Transverse colon (tissue), 4 donors: ENCODE measurements at regions not wholly inside any gene's neighbourhood (a gene's known extent, or its start where the extent isn't known, plus 50 kb on each side); places are given as distances from the start of the nearest gene placed in this dataset.

ENCODE experiments used
- DNase-seq: peaks from one replicate; pipeline ENCODE4 v3.0.0-alpha.2; 2019
- H3K27ac ChIP-seq, 4 donors: fragments of 200-600 bp; sonication (generic); 2 replicates each; pipeline ENCODE4 v1.5.1; 2016 to 2018; ENCODE audit warnings: inconsistent platforms in 4 of 4
- H3K27me3 ChIP-seq: fragments of 200-600 bp; sonication (generic); 2 replicates; pipeline ENCODE4 v1.5.1; 2017; ENCODE audit warnings: inconsistent platforms
- H3K36me3 ChIP-seq, 4 donors: fragments of 200-600 bp; sonication (generic); 2 replicates each; pipeline ENCODE4 v1.5.1; 2017 to 2019; ENCODE audit warnings: inconsistent platforms in 4 of 4
- H3K4me1 ChIP-seq, 4 donors: fragments of 200-600 bp; sonication (generic); 2 replicates each; pipeline ENCODE4 v1.5.1; 2017 to 2020; ENCODE audit warnings: inconsistent platforms in 4 of 4
- H3K4me3 ChIP-seq, 4 donors: fragments of 200-600 bp; sonication (generic); 1 replicate in 1 of 4; 2 replicates in 3 of 4; pipeline versions ENCODE4 v1.5.1 to v1.6.1; 2017 to 2019; ENCODE audit warnings: inconsistent platforms in 4 of 4
- H3K9me3 ChIP-seq, 2 donors: fragments of 200-600 bp; sonication (generic); 2 replicates each; pipeline ENCODE4 v1.5.1; 2017 to 2019; ENCODE audit warnings: inconsistent platforms in 2 of 2
- CTCF ChIP-seq, 5 experiments: fragments of 200-600 bp in 3 of 5; fragments of 450-650 bp in 2 of 5; sonication (generic) in 3 of 5; IDR thresholded peaks; 1 replicate in 2 of 5; 2 replicates in 3 of 5; pipeline ENCODE4 v1.5.1; 2016 to 2017; ENCODE audit warnings: antibody characterized with exemption in 5 of 5, inconsistent platforms in 3 of 5, mild to moderate bottlenecking in 2 of 5, moderate library complexity in 1 of 5
- EP300 ChIP-seq: sonication (generic); formaldehyde crosslinking; IDR thresholded peaks from one replicate; pipeline ENCODE4 v1.6.1; 2017; ENCODE audit warnings: antibody characterized with exemption, low read depth
- POLR2A ChIP-seq: fragments of 450-650 bp; IDR thresholded peaks from one replicate; pipeline ENCODE4 v1.6.1; 2016; ENCODE audit warnings: antibody characterized with exemption, mild to moderate bottlenecking, moderate library complexity
- POLR2AphosphoS5 ChIP-seq, 3 donors: sonication (generic); formaldehyde crosslinking; IDR thresholded peaks; one replicate each; pipeline ENCODE4 v1.6.1; 2016; ENCODE audit warnings: antibody characterized with exemption in 3 of 3
- WGBS, 2 donors: methylation state at CpG; one replicate each; pipeline ENCODE4 v1.1.5; 2018; ENCODE audit warnings: low coverage in 1 of 2; 5-methylcytosine and 5-hydroxymethylcytosine counted together
- in situ Hi-C, 4 donors: fragments of 200-750 bp; cut with MboI; loops; one replicate each; pipeline versions ENCODE4 v1.15.0 to v1.15.1; 2017; ENCODE audit warnings: low sequenced_read_pairs in 3 of 4, low pct_ligation_motif_present in 1 of 4, low pct_unique_long_range_greater_than_20kb in 1 of 4
- intact Hi-C: fragments of 100-400 bp; cut with DNase I; formaldehyde crosslinking; loops from one replicate; pipeline ENCODE4 v1.15.1; 2023; ENCODE audit warnings: low total_unique reads

GRCh38 chr5:118561235-118561634 is 427.1 kb downstream of the DTWD2 start:
- intact Hi-C loops: no loop called here

GRCh38 chr5:118558871-118559270 is 429.5 kb downstream of the DTWD2 start:
- in situ Hi-C loops (no loop called here), intact Hi-C loops (no loop called here)
- Histone ChIP-seq H3K36me3 (no peaks in the 10 kb centered on the region), H3K4me3 (no peak overlapping the region), H3K27me3 (no peaks in the 10 kb centered on the region), H3K4me1 (no peaks in the 10 kb centered on the region), H3K27ac (no peak overlapping the region), H3K9me3 (no peaks in the 10 kb centered on the region)
- 80 to 86% methylated on average over 1 of the region's 1 CpG for whole genome bisulfite sequencing, 2 donors
- no peak for DNase-seq
- TF ChIP-seq CTCF (IDR thresholded peaks at IDR 0.05) (no peak), POLR2A (no peak), EP300 (no peak), POLR2AphosphoS5 (IDR thresholded peaks at IDR 0.05) (no peak)

More at GRCh38 chr5:118561235-118561634, 427.1 kb downstream of the DTWD2 start:
- no peak for DNase-seq
- Histone ChIP-seq H3K27ac (no peak overlapping the region), H3K9me3 (no peaks in the 10 kb centered on the region), H3K27me3 (no peaks in the 10 kb centered on the region), H3K4me1 (no peaks in the 10 kb centered on the region), H3K4me3 (no peak overlapping the region), H3K36me3 (no peaks in the 10 kb centered on the region)
- in situ Hi-C loops: no loop called here
- TF ChIP-seq POLR2AphosphoS5 (IDR thresholded peaks at IDR 0.05) (no peak), CTCF (IDR thresholded peaks at IDR 0.05) (no peak), POLR2A (no peak), EP300 (no peak)

GRCh38 chr5:118557251-118557661 is 431.1 kb downstream of the DTWD2 start:
- H3K36me3 ChIP-seq: no peaks in the 10 kb centered on the region
- in situ Hi-C loops: no loop called here
- no peaks in the 10 kb centered on the region for H3K27me3 ChIP-seq
- DNase-seq: no peak
- no peaks in the 10 kb centered on the region for H3K4me1 ChIP-seq
- TF ChIP-seq POLR2AphosphoS5 (IDR thresholded peaks at IDR 0.05) (no peak), CTCF (IDR thresholded peaks at IDR 0.05) (no peak), EP300 (no peak), POLR2A (no peak)
- WGBS, 2 donors: 80% methylated on average over 4 of the region's 4 CpGs; no CpG with 5 or more reads in 1 of the 2 donors
- H3K4me3 ChIP-seq: no peak overlapping the region
- intact Hi-C loops: no loop called here
- no peak overlapping the region for H3K27ac ChIP-seq
- H3K9me3 ChIP-seq: no peaks in the 10 kb centered on the region

GRCh38 chr5:118556792-118557191 is 431.6 kb downstream of the DTWD2 start:
- WGBS, 2 donors: 63 to 74% methylated on average over 4 to 5 of the region's 5 CpGs
- H3K27ac ChIP-seq: no peak overlapping the region
- H3K27me3 ChIP-seq: no peaks in the 10 kb centered on the region
- no peaks in the 10 kb centered on the region for H3K9me3 ChIP-seq
- H3K4me1 ChIP-seq: no peaks in the 10 kb centered on the region
- intact Hi-C loops: no loop called here
- H3K36me3 ChIP-seq: no peaks in the 10 kb centered on the region
- in situ Hi-C loops: no loop called here
- TF ChIP-seq POLR2AphosphoS5 (IDR thresholded peaks at IDR 0.05) (no peak), EP300 (no peak), CTCF (IDR thresholded peaks at IDR 0.05) (no peak), POLR2A (no peak)
- DNase-seq: no peak
- no peak overlapping the region for H3K4me3 ChIP-seq
